ENCODE measurements at regions not wholly inside any gene's neighbourhood (a gene's known extent, or its start where the extent isn't known, plus 50 kb on each side); places are given as distances from the start of the nearest gene placed in this dataset.

- Histone ChIP-seq H4K20me1 (replicated peaks; ENCODE audit: insufficient read depth) (no peaks in the 10 kb centered on the region), H3K27me3 (ENCODE audit: insufficient read depth) (no peaks in the 10 kb centered on the region), H3K9me2 (ENCODE audit: insufficient read depth) (no peaks in the 10 kb centered on the region; the same call in 1 of the 2 replicates), H3F3A (replicated peaks; ENCODE audit: low read depth) (no peaks in the 10 kb centered on the region), H3K4me1 (ENCODE audit: insufficient read depth) (no peaks in the 10 kb centered on the region), H3K4me2 (no peak overlapping the region), H2AFZ (no peak overlapping the region), H3K27ac (ENCODE audit: low read depth) (no peak overlapping the region), H3K36me3 (ENCODE audit: insufficient read depth) (no peaks in the 10 kb centered on the region), H3K4me3 (no peak overlapping the region), H3K79me2 (replicated peaks; ENCODE audit: insufficient read depth) (no peaks in the 10 kb centered on the region)
- no peaks in the 10 kb centered on the region for H3K4me1 Mint-ChIP-seq
- H3K27ac Mint-ChIP-seq = no peak overlapping the region
- no peaks in the 10 kb centered on the region for H3K36me3 Mint-ChIP-seq (ENCODE audit: low read depth)
- DNase-seq (ENCODE audit: low spot score) (no peak), ATAC-seq (no peak)
- H3K9me3 Mint-ChIP-seq = no peaks in the 10 kb centered on the region
- no peak for TF ChIP-seq ZNF114 (CRISPR knock-in tag; IDR thresholded peaks at IDR 0.05)
- H3K4me3 Mint-ChIP-seq = no peak overlapping the region
- no peaks in the 10 kb centered on the region for H3K27me3 Mint-ChIP-seq (ENCODE audit: insufficient read depth, low read depth, poor library complexity)
Measured at GRCh38 chr4:60223208-60223923, 976.8 kb upstream of the ADGRL3 start.

GRCh38 chr4:60241866-60242265, 958.3 kb upstream of the ADGRL3 start:
- Histone ChIP-seq H3F3A (replicated peaks; ENCODE audit: low read depth) (no peaks in the 10 kb centered on the region), H3K36me3 (ENCODE audit: insufficient read depth) (no peaks in the 10 kb centered on the region), H3K27ac (ENCODE audit: low read depth) (no peak overlapping the region), H3K4me3 (no peak overlapping the region), H3K9me2 (ENCODE audit: insufficient read depth) (no peaks in the 10 kb centered on the region), H3K27me3 (ENCODE audit: insufficient read depth) (no peaks in the 10 kb centered on the region), H3K4me2 (no peak overlapping the region), H3K79me2 (replicated peaks; ENCODE audit: insufficient read depth) (no peaks in the 10 kb centered on the region), H4K20me1 (replicated peaks; ENCODE audit: insufficient read depth) (no peaks in the 10 kb centered on the region), H3K4me1 (ENCODE audit: insufficient read depth) (peaks cover 6% of the 10 kb centered on the region; the same call in 1 of the 2 replicates), H2AFZ (peak overlapping the region; percentile 10; the same call in 1 of the 2 replicates)
- Mint-ChIP-seq H3K9me3 (no peaks in the 10 kb centered on the region), H3K36me3 (ENCODE audit: low read depth) (no peaks in the 10 kb centered on the region), H3K4me1 (peaks cover 6% of the 10 kb centered on the region), H3K27ac (no peak overlapping the region), H3K4me3 (no peak overlapping the region), H3K27me3 (ENCODE audit: insufficient read depth, low read depth, poor library complexity) (no peaks in the 10 kb centered on the region)
- ATAC-seq (peak; percentile 54; the same call in 2 of the 3 replicates), DNase-seq (ENCODE audit: low spot score) (peak; percentile 3)
- no peak for TF ChIP-seq EZH2phosphoT487 (IDR thresholded peaks at IDR 0.05; ENCODE audit: unreplicated experiment)
- no peak for TF ChIP-seq STAT1 (IDR thresholded peaks at IDR 0.05; ENCODE audit: unreplicated experiment)
- TF ChIP-seq ZNF114 (CRISPR knock-in tag; IDR thresholded peaks at IDR 0.05) = no peak
- TF ChIP-seq, protein P1, sequence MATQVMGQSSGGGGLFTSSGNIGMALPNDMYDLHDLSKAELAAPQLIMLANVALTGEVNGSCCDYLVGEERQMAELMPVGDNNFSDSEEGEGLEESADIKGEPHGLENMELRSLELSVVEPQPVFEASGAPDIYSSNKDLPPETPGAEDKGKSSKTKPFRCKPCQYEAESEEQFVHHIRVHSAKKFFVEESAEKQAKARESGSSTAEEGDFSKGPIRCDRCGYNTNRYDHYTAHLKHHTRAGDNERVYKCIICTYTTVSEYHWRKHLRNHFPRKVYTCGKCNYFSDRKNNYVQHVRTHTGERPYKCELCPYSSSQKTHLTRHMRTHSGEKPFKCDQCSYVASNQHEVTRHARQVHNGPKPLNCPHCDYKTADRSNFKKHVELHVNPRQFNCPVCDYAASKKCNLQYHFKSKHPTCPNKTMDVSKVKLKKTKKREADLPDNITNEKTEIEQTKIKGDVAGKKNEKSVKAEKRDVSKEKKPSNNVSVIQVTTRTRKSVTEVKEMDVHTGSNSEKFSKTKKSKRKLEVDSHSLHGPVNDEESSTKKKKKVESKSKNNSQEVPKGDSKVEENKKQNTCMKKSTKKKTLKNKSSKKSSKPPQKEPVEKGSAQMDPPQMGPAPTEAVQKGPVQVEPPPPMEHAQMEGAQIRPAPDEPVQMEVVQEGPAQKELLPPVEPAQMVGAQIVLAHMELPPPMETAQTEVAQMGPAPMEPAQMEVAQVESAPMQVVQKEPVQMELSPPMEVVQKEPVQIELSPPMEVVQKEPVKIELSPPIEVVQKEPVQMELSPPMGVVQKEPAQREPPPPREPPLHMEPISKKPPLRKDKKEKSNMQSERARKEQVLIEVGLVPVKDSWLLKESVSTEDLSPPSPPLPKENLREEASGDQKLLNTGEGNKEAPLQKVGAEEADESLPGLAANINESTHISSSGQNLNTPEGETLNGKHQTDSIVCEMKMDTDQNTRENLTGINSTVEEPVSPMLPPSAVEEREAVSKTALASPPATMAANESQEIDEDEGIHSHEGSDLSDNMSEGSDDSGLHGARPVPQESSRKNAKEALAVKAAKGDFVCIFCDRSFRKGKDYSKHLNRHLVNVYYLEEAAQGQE (IDR thresholded peaks at IDR 0.05; ENCODE audit: unreplicated experiment) = no peak
- no peak for TF ChIP-seq EZH2 (IDR thresholded peaks at IDR 0.05; ENCODE audit: low read depth, unreplicated experiment)
- no peak for TF ChIP-seq ZNF331 (CRISPR knock-in tag; IDR thresholded peaks at IDR 0.05; ENCODE audit: low read depth)
- TF ChIP-seq NANOG (IDR thresholded peaks at IDR 0.05; ENCODE audit: borderline replicate concordance) = no peak
- TF ChIP-seq JUNB (IDR thresholded peaks at IDR 0.05; ENCODE audit: unreplicated experiment) = no peak
- TF ChIP-seq, protein P2, sequence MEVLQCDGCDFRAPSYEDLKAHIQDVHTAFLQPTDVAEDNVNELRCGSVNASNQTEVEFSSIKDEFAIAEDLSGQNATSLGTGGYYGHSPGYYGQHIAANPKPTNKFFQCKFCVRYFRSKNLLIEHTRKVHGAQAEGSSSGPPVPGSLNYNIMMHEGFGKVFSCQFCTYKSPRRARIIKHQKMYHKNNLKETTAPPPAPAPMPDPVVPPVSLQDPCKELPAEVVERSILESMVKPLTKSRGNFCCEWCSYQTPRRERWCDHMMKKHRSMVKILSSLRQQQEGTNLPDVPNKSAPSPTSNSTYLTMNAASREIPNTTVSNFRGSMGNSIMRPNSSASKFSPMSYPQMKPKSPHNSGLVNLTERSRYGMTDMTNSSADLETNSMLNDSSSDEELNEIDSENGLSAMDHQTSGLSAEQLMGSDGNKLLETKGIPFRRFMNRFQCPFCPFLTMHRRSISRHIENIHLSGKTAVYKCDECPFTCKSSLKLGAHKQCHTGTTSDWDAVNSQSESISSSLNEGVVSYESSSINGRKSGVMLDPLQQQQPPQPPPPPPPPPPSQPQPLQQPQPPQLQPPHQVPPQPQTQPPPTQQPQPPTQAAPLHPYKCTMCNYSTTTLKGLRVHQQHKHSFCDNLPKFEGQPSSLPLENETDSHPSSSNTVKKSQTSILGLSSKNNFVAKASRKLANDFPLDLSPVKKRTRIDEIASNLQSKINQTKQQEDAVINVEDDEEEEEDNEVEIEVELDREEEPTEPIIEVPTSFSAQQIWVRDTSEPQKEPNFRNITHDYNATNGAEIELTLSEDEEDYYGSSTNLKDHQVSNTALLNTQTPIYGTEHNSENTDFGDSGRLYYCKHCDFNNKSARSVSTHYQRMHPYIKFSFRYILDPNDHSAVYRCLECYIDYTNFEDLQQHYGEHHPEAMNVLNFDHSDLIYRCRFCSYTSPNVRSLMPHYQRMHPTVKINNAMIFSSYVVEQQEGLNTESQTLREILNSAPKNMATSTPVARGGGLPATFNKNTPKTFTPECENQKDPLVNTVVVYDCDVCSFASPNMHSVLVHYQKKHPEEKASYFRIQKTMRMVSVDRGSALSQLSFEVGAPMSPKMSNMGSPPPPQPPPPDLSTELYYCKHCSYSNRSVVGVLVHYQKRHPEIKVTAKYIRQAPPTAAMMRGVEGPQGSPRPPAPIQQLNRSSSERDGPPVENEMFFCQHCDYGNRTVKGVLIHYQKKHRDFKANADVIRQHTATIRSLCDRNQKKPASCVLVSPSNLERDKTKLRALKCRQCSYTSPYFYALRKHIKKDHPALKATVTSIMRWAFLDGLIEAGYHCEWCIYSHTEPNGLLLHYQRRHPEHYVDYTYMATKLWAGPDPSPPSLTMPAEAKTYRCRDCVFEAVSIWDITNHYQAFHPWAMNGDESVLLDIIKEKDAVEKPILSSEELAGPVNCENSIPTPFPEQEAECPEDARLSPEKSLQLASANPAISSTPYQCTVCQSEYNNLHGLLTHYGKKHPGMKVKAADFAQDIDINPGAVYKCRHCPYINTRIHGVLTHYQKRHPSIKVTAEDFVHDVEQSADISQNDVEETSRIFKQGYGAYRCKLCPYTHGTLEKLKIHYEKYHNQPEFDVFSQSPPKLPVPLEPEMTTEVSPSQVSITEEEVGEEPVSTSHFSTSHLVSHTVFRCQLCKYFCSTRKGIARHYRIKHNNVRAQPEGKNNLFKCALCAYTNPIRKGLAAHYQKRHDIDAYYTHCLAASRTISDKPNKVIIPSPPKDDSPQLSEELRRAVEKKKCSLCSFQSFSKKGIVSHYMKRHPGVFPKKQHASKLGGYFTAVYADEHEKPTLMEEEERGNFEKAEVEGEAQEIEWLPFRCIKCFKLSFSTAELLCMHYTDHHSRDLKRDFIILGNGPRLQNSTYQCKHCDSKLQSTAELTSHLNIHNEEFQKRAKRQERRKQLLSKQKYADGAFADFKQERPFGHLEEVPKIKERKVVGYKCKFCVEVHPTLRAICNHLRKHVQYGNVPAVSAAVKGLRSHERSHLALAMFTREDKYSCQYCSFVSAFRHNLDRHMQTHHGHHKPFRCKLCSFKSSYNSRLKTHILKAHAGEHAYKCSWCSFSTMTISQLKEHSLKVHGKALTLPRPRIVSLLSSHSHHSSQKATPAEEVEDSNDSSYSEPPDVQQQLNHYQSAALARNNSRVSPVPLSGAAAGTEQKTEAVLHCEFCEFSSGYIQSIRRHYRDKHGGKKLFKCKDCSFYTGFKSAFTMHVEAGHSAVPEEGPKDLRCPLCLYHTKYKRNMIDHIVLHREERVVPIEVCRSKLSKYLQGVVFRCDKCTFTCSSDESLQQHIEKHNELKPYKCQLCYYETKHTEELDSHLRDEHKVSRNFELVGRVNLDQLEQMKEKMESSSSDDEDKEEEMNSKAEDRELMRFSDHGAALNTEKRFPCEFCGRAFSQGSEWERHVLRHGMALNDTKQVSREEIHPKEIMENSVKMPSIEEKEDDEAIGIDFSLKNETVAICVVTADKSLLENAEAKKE (CRISPR knock-in tag; IDR thresholded peaks at IDR 0.05) = no peak
- TF ChIP-seq POLR2AphosphoS5 (IDR thresholded peaks at IDR 0.05; ENCODE audit: low read depth) = no peak
